IgD-negative memory B cell (primary cell): ENCODE measurements at regions not wholly inside any gene's neighbourhood (a gene's known extent, or its start where the extent isn't known, plus 50 kb on each side); places are given as distances from the start of the nearest gene placed in this dataset.

Experiments used
- H3K27ac Mint-ChIP-seq, 3 donors: one replicate each; pipeline ENCODE4 v1.8.0; 2020 to 2022; ENCODE audit warnings: mild to moderate bottlenecking in 3 of 3, mixed read lengths in 3 of 3, moderate library complexity in 1 of 3
- H3K27me3 Mint-ChIP-seq: one replicate; pipeline ENCODE4 v1.8.0; 2021; ENCODE audit warnings: mixed read lengths
- H3K36me3 Mint-ChIP-seq: one replicate; pipeline ENCODE4 v1.8.0; 2020; ENCODE audit warnings: mild to moderate bottlenecking, mixed read lengths
- H3K4me1 Mint-ChIP-seq, 3 donors: one replicate each; pipeline ENCODE4 v1.8.0; 2020 to 2022; ENCODE audit warnings: mixed read lengths in 3 of 3, mild to moderate bottlenecking in 1 of 3
- H3K4me3 Mint-ChIP-seq, 4 donors: one replicate each; pipeline ENCODE4 v1.8.0; 2020 to 2022; ENCODE audit warnings: mild to moderate bottlenecking in 4 of 4, mixed read lengths in 4 of 4, moderate library complexity in 3 of 4
- H3K9me3 Mint-ChIP-seq, 3 donors: one replicate each; pipeline ENCODE4 v1.8.0; 2020 to 2021; ENCODE audit warnings: mixed read lengths in 3 of 3, mild to moderate bottlenecking in 1 of 3

GRCh38 chr7:140230861-140231770 is 54.3 kb upstream of the KDM7A start:
- Mint-ChIP-seq H3K27me3 (no peaks in the 10 kb centered on the region), H3K27ac (peak overlapping the region; percentile 92 to 100 (median 99)), H3K4me3 (peak overlapping the region; percentile 89 to 98 (median 98)), H3K9me3 (no peaks in the 10 kb centered on the region), H3K4me1 (peaks cover 45 to 48% (median 47%) of the 10 kb centered on the region in 3 donors), H3K36me3 (no peaks in the 10 kb centered on the region)

- no peaks in the 10 kb centered on the region for H3K36me3 Mint-ChIP-seq
- peak overlapping the region; percentile 99 to 100 (median 100) for H3K27ac Mint-ChIP-seq
- H3K4me1 Mint-ChIP-seq = peaks cover 45 to 51% (median 50%) of the 10 kb centered on the region in 3 donors
- peak overlapping the region; percentile 89 to 98 (median 98) for H3K4me3 Mint-ChIP-seq
- no peaks in the 10 kb centered on the region for H3K27me3 Mint-ChIP-seq
- H3K9me3 Mint-ChIP-seq = no peaks in the 10 kb centered on the region
Observed at GRCh38 chr7:140230516-140230860, 53.7 kb upstream of the KDM7A start.

- peak overlapping the region; percentile 99 to 100 (median 100) for H3K27ac Mint-ChIP-seq
- no peaks in the 10 kb centered on the region for H3K9me3 Mint-ChIP-seq
- peak overlapping the region; percentile 84 to 97 (median 90) for H3K4me3 Mint-ChIP-seq
- H3K36me3 Mint-ChIP-seq = no peaks in the 10 kb centered on the region
- no peaks in the 10 kb centered on the region for H3K27me3 Mint-ChIP-seq
- H3K4me1 Mint-ChIP-seq = peaks cover 45 to 53% (median 50%) of the 10 kb centered on the region in 3 donors
Observed at GRCh38 chr7:140229591-140230515, 53.1 kb upstream of the KDM7A start.

GRCh38 chr7:140229101-140229525 is 52.3 kb upstream of the KDM7A start:
- Mint-ChIP-seq H3K27ac (peak overlapping the region; percentile 99 to 100 (median 100)), H3K9me3 (no peaks in the 10 kb centered on the region), H3K36me3 (no peaks in the 10 kb centered on the region), H3K4me3 (peak overlapping the region; percentile 84 to 97 (median 90)), H3K4me1 (peaks cover 49 to 58% (median 55%) of the 10 kb centered on the region in 3 donors), H3K27me3 (no peaks in the 10 kb centered on the region)
